ENCODE measurements at regions not wholly inside any gene's neighbourhood (a gene's known extent, or its start where the extent isn't known, plus 50 kb on each side); places are given as distances from the start of the nearest gene placed in this dataset.
"Not testable (repeated sequence)": the region's sequence is repeated elsewhere in the genome, so short reads cannot be mapped to it uniquely, and the experiment has no call there.

- H3K27ac ChIP-seq = no peak overlapping the region
- TF ChIP-seq POLR2A (IDR thresholded peaks at IDR 0.05) (no peak), CTCF (IDR thresholded peaks at IDR 0.05) (no peak), POLR2AphosphoS5 (IDR thresholded peaks at IDR 0.05) (no peak)
- no peaks in the 10 kb centered on the region for H3K9me3 ChIP-seq
- H3K27me3 ChIP-seq = no peaks in the 10 kb centered on the region
- H3K4me3 ChIP-seq = no peak overlapping the region
- intact Hi-C loops (cut with DNase I; ENCODE audit: low total_unique reads) = no loop called here
- no peak for DNase-seq (ENCODE audit: low spot score in 2 of 2)
- no peaks in the 10 kb centered on the region for H3K36me3 ChIP-seq
- H3K4me1 ChIP-seq = no peaks in the 10 kb centered on the region
Measured at GRCh38 chr5:86716121-86716520, 98.4 kb downstream of the COX7C start.

- H3K4me1 ChIP-seq = not testable (repeated sequence)
Measured at GRCh38 chr5:86731319-86732117, 113.8 kb downstream of the COX7C start.

GRCh38 chr5:86735370-86735769 lies 117.6 kb downstream of the COX7C start:
- Histone ChIP-seq H3K4me1 (no peaks in the 10 kb centered on the region), H3K27ac (no peak overlapping the region), H3K4me3 (no peak overlapping the region), H3K36me3 (no peaks in the 10 kb centered on the region), H3K9me3 (peaks cover 12 to 32% of the 10 kb centered on the region in 2 donors), H3K27me3 (no peaks in the 10 kb centered on the region)
- TF ChIP-seq POLR2AphosphoS5 (IDR thresholded peaks at IDR 0.05) = no peak
- no peak for TF ChIP-seq POLR2A (IDR thresholded peaks at IDR 0.05)
- no peak for TF ChIP-seq CTCF (IDR thresholded peaks at IDR 0.05)
- DNase-seq (ENCODE audit: low spot score in 2 of 2) = no peak
- intact Hi-C loops (cut with DNase I; ENCODE audit: low total_unique reads) = no loop called here

More at GRCh38 chr5:86731319-86732117, 113.8 kb downstream of the COX7C start:
- H3K27me3 ChIP-seq; H3K27ac ChIP-seq; H3K36me3 ChIP-seq; H3K9me3 ChIP-seq; DNase-seq (ENCODE audit: low spot score in 2 of 2); H3K4me3 ChIP-seq; intact Hi-C loops (cut with DNase I; ENCODE audit: low total_unique reads): not testable (repeated sequence)

GRCh38 chr5:86737579-86737978 lies 119.8 kb downstream of the COX7C start:
- TF ChIP-seq POLR2A (IDR thresholded peaks at IDR 0.05) (no peak), POLR2AphosphoS5 (IDR thresholded peaks at IDR 0.05) (no peak), CTCF (IDR thresholded peaks at IDR 0.05) (no peak)
- DNase-seq (ENCODE audit: low spot score in 2 of 2) = no peak
- Histone ChIP-seq H3K27me3 (no peaks in the 10 kb centered on the region), H3K4me1 (no peaks in the 10 kb centered on the region), H3K4me3 (no peak overlapping the region), H3K27ac (no peak overlapping the region), H3K36me3 (no peaks in the 10 kb centered on the region), H3K9me3 (peaks cover 12 to 24% of the 10 kb centered on the region in 2 donors)
- intact Hi-C loops (cut with DNase I; ENCODE audit: low total_unique reads) = no loop called here

GRCh38 chr5:86748538-86749105 lies 130.9 kb downstream of the COX7C start:
- H3K4me3 ChIP-seq = no peak overlapping the region
- no peaks in the 10 kb centered on the region for H3K36me3 ChIP-seq
- no peak for DNase-seq (ENCODE audit: low spot score in 2 of 2)
- no peaks in the 10 kb centered on the region for H3K27me3 ChIP-seq
- H3K9me3 ChIP-seq = no peaks in the 10 kb centered on the region
- no peak overlapping the region for H3K27ac ChIP-seq
- H3K4me1 ChIP-seq = no peaks in the 10 kb centered on the region
- intact Hi-C loops (cut with DNase I; ENCODE audit: low total_unique reads) = no loop called here
- no peak for TF ChIP-seq POLR2A (IDR thresholded peaks at IDR 0.05)
- TF ChIP-seq CTCF (IDR thresholded peaks at IDR 0.05) = no peak
- no peak for TF ChIP-seq POLR2AphosphoS5 (IDR thresholded peaks at IDR 0.05)

All from breast epithelium (tissue), 4 donors.